GM23248 (cell line): ENCODE measurements at regions not wholly inside any gene's neighbourhood (a gene's known extent, or its start where the extent isn't known, plus 50 kb on each side); places are given as distances from the start of the nearest gene placed in this dataset.

Experiments used
- EZH2 ChIP-seq: fragments of 200-600 bp; sonication (generic); IDR thresholded peaks from 2 replicates; pipeline ENCODE4 v1.6.1; 2018; ENCODE audit warnings: antibody characterized with exemption, mild to moderate bottlenecking; ENCODE audit not compliant: insufficient read depth, poor library complexity, severe bottlenecking
- EZH2phosphoT487 ChIP-seq: fragments of 200-600 bp; sonication (generic); IDR thresholded peaks from 2 replicates; pipeline ENCODE4 v1.6.1; 2018; ENCODE audit warnings: antibody characterized with exemption, moderate library complexity, mild to moderate bottlenecking, low read depth; ENCODE audit not compliant: insufficient read depth

- TF ChIP-seq EZH2 = no peak
- no peak for TF ChIP-seq EZH2phosphoT487
Measured at GRCh38 chr18:14947482-14948162, 199.7 kb downstream of the ANKRD30B start.
